ENCODE measurements at regions not wholly inside any gene's neighbourhood (a gene's known extent, or its start where the extent isn't known, plus 50 kb on each side); places are given as distances from the start of the nearest gene placed in this dataset.

DNA sequence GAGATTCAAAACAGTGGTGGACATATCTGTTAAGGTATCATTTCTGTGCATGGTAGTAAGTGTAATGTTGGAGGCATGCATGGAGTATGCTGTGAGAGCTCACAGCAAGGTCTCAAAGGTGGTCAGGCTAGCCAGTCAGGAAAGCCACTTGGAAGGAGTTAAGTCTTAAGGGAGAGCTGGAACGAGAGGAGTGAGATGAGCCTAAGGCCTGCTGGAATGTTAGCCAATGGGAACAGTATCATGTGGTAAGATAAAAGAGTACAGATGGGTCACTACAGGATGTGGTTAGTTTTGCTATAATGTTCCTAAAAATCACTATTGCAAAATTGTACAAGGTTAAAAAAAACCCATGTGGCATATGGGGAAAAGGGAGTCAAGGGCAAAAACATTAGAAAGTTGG, 311.7 kb upstream of the E2F7 start:
- Histone ChIP-seq H3K27ac (ENCODE audit: low read depth in 2 of 2, low read length in 1 of 2) (no peak overlapping the region), H3K4me3 (ENCODE audit: low read depth in 2 of 2, low read length in 1 of 2) (no peak overlapping the region), H3K9ac (no peak overlapping the region), H3K4me1 (ENCODE audit: control insufficient read depth in 1 of 2, insufficient read depth in 2 of 2, low read depth in 1 of 2, low read length in 1 of 2) (no peaks in the 10 kb centered on the region), H2AFZ (ENCODE audit: low read depth) (no peak overlapping the region), H3F3A (replicated peaks; ENCODE audit: insufficient read depth) (no peaks in the 10 kb centered on the region), H3K36me3 (replicated peaks in 1 of 2; ENCODE audit: control insufficient read depth in 1 of 2, insufficient read depth in 2 of 2, low read length in 1 of 2) (no peaks in the 10 kb centered on the region), H3K27me3 (ENCODE audit: insufficient read depth) (no peaks in the 10 kb centered on the region), H3K4me2 (no peak overlapping the region), H4K20me1 (ENCODE audit: insufficient read depth) (no peaks in the 10 kb centered on the region), H3K79me2 (ENCODE audit: insufficient read depth) (peaks cover 4% of the 10 kb centered on the region; the same call in 1 of the 2 replicates), H3K9me2 (no peaks in the 10 kb centered on the region), H3K9me3 (no peaks in the 10 kb centered on the region)
- 5% methylated on average over 1 of the region's 1 CpG for WGBS (ENCODE audit: low lambda C conversion rate)
- CTCF ChIA-PET: no interaction called here
- DNase-seq: no peak
- POLR2A ChIA-PET: no interaction called here
- TF ChIP-seq, protein P1, sequence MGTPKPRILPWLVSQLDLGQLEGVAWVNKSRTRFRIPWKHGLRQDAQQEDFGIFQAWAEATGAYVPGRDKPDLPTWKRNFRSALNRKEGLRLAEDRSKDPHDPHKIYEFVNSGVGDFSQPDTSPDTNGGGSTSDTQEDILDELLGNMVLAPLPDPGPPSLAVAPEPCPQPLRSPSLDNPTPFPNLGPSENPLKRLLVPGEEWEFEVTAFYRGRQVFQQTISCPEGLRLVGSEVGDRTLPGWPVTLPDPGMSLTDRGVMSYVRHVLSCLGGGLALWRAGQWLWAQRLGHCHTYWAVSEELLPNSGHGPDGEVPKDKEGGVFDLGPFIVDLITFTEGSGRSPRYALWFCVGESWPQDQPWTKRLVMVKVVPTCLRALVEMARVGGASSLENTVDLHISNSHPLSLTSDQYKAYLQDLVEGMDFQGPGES (IDR thresholded peaks at IDR 0.05; ENCODE audit: low read depth, low read length): no peak
- TF ChIP-seq TCF12 (IDR thresholded peaks at IDR 0.05): 0 out of 2 replicates have a peak, but pooled peaks have one; percentile 13

DNA sequence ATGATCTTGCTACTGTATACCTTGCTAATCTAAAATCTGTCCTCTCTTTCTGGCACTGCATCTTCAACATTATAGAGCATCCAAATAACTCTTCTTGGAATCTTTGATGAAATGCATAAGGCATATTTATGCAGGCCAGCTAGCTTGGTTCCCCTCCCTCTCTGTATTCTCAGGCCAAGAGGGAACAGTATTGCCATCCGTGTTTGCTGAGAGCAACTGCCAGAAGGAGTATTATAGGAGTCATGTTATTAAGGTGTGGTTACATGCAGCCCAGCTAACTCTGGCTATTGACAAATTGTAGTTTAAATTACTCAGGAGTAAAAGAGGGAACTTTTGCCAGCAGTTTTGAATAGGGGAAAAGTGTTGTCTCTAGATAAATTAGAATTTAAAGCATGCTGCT, 309.3 kb upstream of the E2F7 start:
- no peak for TF ChIP-seq GABPA (IDR thresholded peaks at IDR 0.05; ENCODE audit: low read depth)
- TF ChIP-seq EP300 (IDR thresholded peaks at IDR 0.05; ENCODE audit: borderline replicate concordance in 1 of 2, low read depth in 1 of 2, low read length in 1 of 2): no peak
- TF ChIP-seq MEF2A (IDR thresholded peaks at IDR 0.05; ENCODE audit: borderline replicate concordance, low read depth): no peak
- no peak for TF ChIP-seq MXI1 (IDR thresholded peaks at IDR 0.05; ENCODE audit: low read depth, low read length)
- no peak for TF ChIP-seq SMC3 (IDR thresholded peaks at IDR 0.05; ENCODE audit: low read depth, low read length)
- TF ChIP-seq FOSL2 (IDR thresholded peaks at IDR 0.05; ENCODE audit: borderline replicate concordance, low read depth): no peak
- TF ChIP-seq, protein P1 (IDR thresholded peaks at IDR 0.05; ENCODE audit: low read depth, low read length): no peak
- TF ChIP-seq RCOR1 (IDR thresholded peaks at IDR 0.05; ENCODE audit: low read length): no peak
- TF ChIP-seq CHD2 (IDR thresholded peaks at IDR 0.05; ENCODE audit: low read length, partially characterized antibody): no peak
- TF ChIP-seq RFX5 (IDR thresholded peaks at IDR 0.05; ENCODE audit: low read length): no peak
- TF ChIP-seq NRF1 (IDR thresholded peaks at IDR 0.05; ENCODE audit: low read depth, low read length): no peak
- no peak for TF ChIP-seq YY1 (IDR thresholded peaks at IDR 0.05; ENCODE audit: low read depth)
- TF ChIP-seq, protein P2, sequence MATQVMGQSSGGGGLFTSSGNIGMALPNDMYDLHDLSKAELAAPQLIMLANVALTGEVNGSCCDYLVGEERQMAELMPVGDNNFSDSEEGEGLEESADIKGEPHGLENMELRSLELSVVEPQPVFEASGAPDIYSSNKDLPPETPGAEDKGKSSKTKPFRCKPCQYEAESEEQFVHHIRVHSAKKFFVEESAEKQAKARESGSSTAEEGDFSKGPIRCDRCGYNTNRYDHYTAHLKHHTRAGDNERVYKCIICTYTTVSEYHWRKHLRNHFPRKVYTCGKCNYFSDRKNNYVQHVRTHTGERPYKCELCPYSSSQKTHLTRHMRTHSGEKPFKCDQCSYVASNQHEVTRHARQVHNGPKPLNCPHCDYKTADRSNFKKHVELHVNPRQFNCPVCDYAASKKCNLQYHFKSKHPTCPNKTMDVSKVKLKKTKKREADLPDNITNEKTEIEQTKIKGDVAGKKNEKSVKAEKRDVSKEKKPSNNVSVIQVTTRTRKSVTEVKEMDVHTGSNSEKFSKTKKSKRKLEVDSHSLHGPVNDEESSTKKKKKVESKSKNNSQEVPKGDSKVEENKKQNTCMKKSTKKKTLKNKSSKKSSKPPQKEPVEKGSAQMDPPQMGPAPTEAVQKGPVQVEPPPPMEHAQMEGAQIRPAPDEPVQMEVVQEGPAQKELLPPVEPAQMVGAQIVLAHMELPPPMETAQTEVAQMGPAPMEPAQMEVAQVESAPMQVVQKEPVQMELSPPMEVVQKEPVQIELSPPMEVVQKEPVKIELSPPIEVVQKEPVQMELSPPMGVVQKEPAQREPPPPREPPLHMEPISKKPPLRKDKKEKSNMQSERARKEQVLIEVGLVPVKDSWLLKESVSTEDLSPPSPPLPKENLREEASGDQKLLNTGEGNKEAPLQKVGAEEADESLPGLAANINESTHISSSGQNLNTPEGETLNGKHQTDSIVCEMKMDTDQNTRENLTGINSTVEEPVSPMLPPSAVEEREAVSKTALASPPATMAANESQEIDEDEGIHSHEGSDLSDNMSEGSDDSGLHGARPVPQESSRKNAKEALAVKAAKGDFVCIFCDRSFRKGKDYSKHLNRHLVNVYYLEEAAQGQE (IDR thresholded peaks at IDR 0.05; ENCODE audit: low read depth, low read length): no peak
- TF ChIP-seq, protein P3, sequence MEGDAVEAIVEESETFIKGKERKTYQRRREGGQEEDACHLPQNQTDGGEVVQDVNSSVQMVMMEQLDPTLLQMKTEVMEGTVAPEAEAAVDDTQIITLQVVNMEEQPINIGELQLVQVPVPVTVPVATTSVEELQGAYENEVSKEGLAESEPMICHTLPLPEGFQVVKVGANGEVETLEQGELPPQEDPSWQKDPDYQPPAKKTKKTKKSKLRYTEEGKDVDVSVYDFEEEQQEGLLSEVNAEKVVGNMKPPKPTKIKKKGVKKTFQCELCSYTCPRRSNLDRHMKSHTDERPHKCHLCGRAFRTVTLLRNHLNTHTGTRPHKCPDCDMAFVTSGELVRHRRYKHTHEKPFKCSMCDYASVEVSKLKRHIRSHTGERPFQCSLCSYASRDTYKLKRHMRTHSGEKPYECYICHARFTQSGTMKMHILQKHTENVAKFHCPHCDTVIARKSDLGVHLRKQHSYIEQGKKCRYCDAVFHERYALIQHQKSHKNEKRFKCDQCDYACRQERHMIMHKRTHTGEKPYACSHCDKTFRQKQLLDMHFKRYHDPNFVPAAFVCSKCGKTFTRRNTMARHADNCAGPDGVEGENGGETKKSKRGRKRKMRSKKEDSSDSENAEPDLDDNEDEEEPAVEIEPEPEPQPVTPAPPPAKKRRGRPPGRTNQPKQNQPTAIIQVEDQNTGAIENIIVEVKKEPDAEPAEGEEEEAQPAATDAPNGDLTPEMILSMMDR (IDR thresholded peaks at IDR 0.05): no peak
- no peak for TF ChIP-seq TAF1 (IDR thresholded peaks at IDR 0.05; ENCODE audit: borderline replicate concordance, low read depth, low read length)
- WGBS (ENCODE audit: low lambda C conversion rate): 25% methylated on average over 1 of the region's 1 CpG
- Histone ChIP-seq H2AFZ (ENCODE audit: low read depth) (no peak overlapping the region), H3K79me2 (ENCODE audit: insufficient read depth) (peaks cover 4% of the 10 kb centered on the region; the same call in 1 of the 2 replicates), H3K4me2 (no peak overlapping the region), H3K4me3 (ENCODE audit: low read depth in 2 of 2, low read length in 1 of 2) (no peak overlapping the region), H3K36me3 (replicated peaks in 1 of 2; ENCODE audit: control insufficient read depth in 1 of 2, insufficient read depth in 2 of 2, low read length in 1 of 2) (no peaks in the 10 kb centered on the region), H3K4me1 (ENCODE audit: control insufficient read depth in 1 of 2, insufficient read depth in 2 of 2, low read depth in 1 of 2, low read length in 1 of 2) (no peaks in the 10 kb centered on the region), H3K27me3 (ENCODE audit: insufficient read depth) (no peaks in the 10 kb centered on the region), H3K9ac (no peak overlapping the region), H3K9me3 (no peaks in the 10 kb centered on the region), H3F3A (replicated peaks; ENCODE audit: insufficient read depth) (no peaks in the 10 kb centered on the region), H4K20me1 (ENCODE audit: insufficient read depth) (no peaks in the 10 kb centered on the region), H3K27ac (ENCODE audit: low read depth in 2 of 2, low read length in 1 of 2) (no peak overlapping the region), H3K9me2 (no peaks in the 10 kb centered on the region)
- no peak for DNase-seq
- ChIA-PET CTCF (interaction anchor here (0.6 kb wide), 1 partner anchor 30 kb away, joined by 3 read pairs; no protein-coding TSS in a partner anchor), POLR2A (no interaction called here)
